Bronchial epithelial cell (primary cell): ENCODE measurements at regions not wholly inside any gene's neighbourhood (a gene's known extent, or its start where the extent isn't known, plus 50 kb on each side); places are given as distances from the start of the nearest gene placed in this dataset.
A peak's percentile ranks its signal among the peaks of the same experiment; 100 is the strongest.

ENCODE experiments used
- DNase-seq: peaks from one replicate; pipeline ENCODE4 v3.0.0-alpha.2; 2010; ENCODE audit warnings: low read depth
- FAIRE-seq: peaks from 2 replicates; lab custom pipeline; 2011; peaks lifted over from hg19 to GRCh38; lab: Jason Lieb, UNC
- H3K27me3 ChIP-seq: 2 replicates; pipeline ENCODE4 v1.5.1; 2011; ENCODE audit warnings: low read length; ENCODE audit not compliant: control insufficient read depth, insufficient read depth
- H3K36me3 ChIP-seq: 2 replicates; pipeline ENCODE4 v1.5.1; 2011; ENCODE audit warnings: low read length; ENCODE audit not compliant: control insufficient read depth, insufficient read depth
- H3K4me3 ChIP-seq: 2 replicates; pipeline ENCODE4 v1.5.1; 2011; ENCODE audit warnings: mild to moderate bottlenecking, low read depth, low read length, control low read depth
- CTCF ChIP-seq: IDR thresholded peaks from 2 replicates; pipeline ENCODE4 v1.5.1; 2011; ENCODE audit warnings: mild to moderate bottlenecking, moderate library complexity, low read length, control low read depth, inconsistent platforms; ENCODE audit not compliant: insufficient read depth, severe bottlenecking

- no peak for DNase-seq
- H3K27me3 ChIP-seq = no peaks in the 10 kb centered on the region
- H3K36me3 ChIP-seq = no peaks in the 10 kb centered on the region
- TF ChIP-seq CTCF = no peak
- H3K4me3 ChIP-seq = no peak overlapping the region
- FAIRE-seq = no peak
These were observed 381.2 kb upstream of the SORCS1 start for GRCh38 chr10:107545717-107546116.

GRCh38 chr10:107544706-107545520 lies 380.4 kb upstream of the SORCS1 start:
- no peak overlapping the region for H3K4me3 ChIP-seq
- TF ChIP-seq CTCF = no peak
- DNase-seq (no peak), FAIRE-seq (no peak)
- no peaks in the 10 kb centered on the region for H3K27me3 ChIP-seq
- H3K36me3 ChIP-seq = no peaks in the 10 kb centered on the region

GRCh38 chr10:107542607-107543006 lies 378.1 kb upstream of the SORCS1 start:
- DNase-seq (no peak), FAIRE-seq (no peak)
- Histone ChIP-seq H3K4me3 (no peak overlapping the region), H3K36me3 (no peaks in the 10 kb centered on the region), H3K27me3 (no peaks in the 10 kb centered on the region)
- no peak for TF ChIP-seq CTCF

GRCh38 chr10:107542016-107542415 lies 377.5 kb upstream of the SORCS1 start:
- Histone ChIP-seq H3K27me3 (no peaks in the 10 kb centered on the region), H3K4me3 (no peak overlapping the region), H3K36me3 (no peaks in the 10 kb centered on the region)
- TF ChIP-seq CTCF = no peak
- no peak for DNase-seq
- FAIRE-seq = no peak

GRCh38 chr10:107540981-107541380 lies 376.5 kb upstream of the SORCS1 start:
- DNase-seq (peak; percentile 22), FAIRE-seq (no peak)
- H3K27me3 ChIP-seq = no peaks in the 10 kb centered on the region
- no peaks in the 10 kb centered on the region for H3K36me3 ChIP-seq
- TF ChIP-seq CTCF = no peak
- H3K4me3 ChIP-seq = no peak overlapping the region

GRCh38 chr10:107529350-107529749 lies 364.8 kb upstream of the SORCS1 start:
- no peak for TF ChIP-seq CTCF
- no peaks in the 10 kb centered on the region for H3K36me3 ChIP-seq
- FAIRE-seq = no peak
- DNase-seq = no peak
- no peaks in the 10 kb centered on the region for H3K27me3 ChIP-seq
- H3K4me3 ChIP-seq = no peak overlapping the region
